ENCODE measurements at regions not wholly inside any gene's neighbourhood (a gene's known extent, or its start where the extent isn't known, plus 50 kb on each side); places are given as distances from the start of the nearest gene placed in this dataset.
"Not testable (repeated sequence)": the region's sequence is repeated elsewhere in the genome, so short reads cannot be mapped to it uniquely, and the experiment has no call there.

GRCh38 chr2:236351966-236352525 lies 87.8 kb upstream of the ASB18 start:
- Mint-ChIP-seq H3K27me3 (no peaks in the 10 kb centered on the region), H3K36me3 (no peaks in the 10 kb centered on the region), H3K9me3 (no peaks in the 10 kb centered on the region), H3K4me1 (ENCODE audit: low read depth) (peaks cover 2% of the 10 kb centered on the region), H3K27ac (no peak overlapping the region), H3K4me3 (no peak overlapping the region)
- intact Hi-C loops (cut with micrococcal nuclease), result loop anchor here (2.0 kb wide), 1 partner anchor 161 kb away; no protein-coding TSS in a partner anchor
- ChIA-PET POLR2A (no interaction called here), CTCF (interaction anchor here (0.9 to 2.2 kb wide), 3 partner anchors 12 to 708 kb away, joined by 3 to 7 read pairs (median 4); partner anchors contain the start of gene ACKR3)
- DNase-seq, result no peak

- Mint-ChIP-seq H3K27ac (no peak overlapping the region), H3K4me1 (ENCODE audit: low read depth) (peaks cover 2% of the 10 kb centered on the region), H3K36me3 (no peaks in the 10 kb centered on the region), H3K27me3 (no peaks in the 10 kb centered on the region), H3K9me3 (no peaks in the 10 kb centered on the region), H3K4me3 (no peak overlapping the region)
- peak; percentile 33 for DNase-seq
- ChIA-PET POLR2A (no interaction called here), CTCF (interaction anchor here (0.6 to 2.4 kb wide), 19 partner anchors 11 to 733 kb away, joined by 3 to 12 read pairs (median 4); partner anchors contain the start of genes ACKR3 and COPS8)
- intact Hi-C loops (cut with micrococcal nuclease), result loop anchor here (1.0 to 2.0 kb wide), 4 partner anchors 160 to 719 kb away; partner anchors contain the start of gene ACKR3
Measured at GRCh38 chr2:236352761-236353593, 88.8 kb upstream of the ASB18 start.

- H3K27ac Mint-ChIP-seq, result no peak overlapping the region
- intact Hi-C loops (cut with micrococcal nuclease), result loop anchor here (1.0 to 2.0 kb wide), 4 partner anchors 159 to 719 kb away; partner anchors contain the start of gene ACKR3
- no peak for DNase-seq
- peaks cover 2% of the 10 kb centered on the region for H3K4me1 Mint-ChIP-seq (ENCODE audit: low read depth)
- H3K36me3 Mint-ChIP-seq, result no peaks in the 10 kb centered on the region
- no peaks in the 10 kb centered on the region for H3K9me3 Mint-ChIP-seq
- H3K4me3 Mint-ChIP-seq, result no peak overlapping the region
- ChIA-PET CTCF (interaction anchor here (0.6 to 2.4 kb wide), 16 partner anchors 11 to 727 kb away, joined by 3 to 12 read pairs (median 4); partner anchors contain the start of gene ACKR3), POLR2A (no interaction called here)
- no peaks in the 10 kb centered on the region for H3K27me3 Mint-ChIP-seq
Measured at GRCh38 chr2:236353594-236353942, 89.4 kb upstream of the ASB18 start.

- Mint-ChIP-seq H3K27me3 (no peaks in the 10 kb centered on the region), H3K4me3 (no peak overlapping the region), H3K4me1 (ENCODE audit: low read depth) (peaks cover 4% of the 10 kb centered on the region), H3K36me3 (no peaks in the 10 kb centered on the region), H3K9me3 (no peaks in the 10 kb centered on the region), H3K27ac (no peak overlapping the region)
- ChIA-PET CTCF (interaction anchor here (0.7 to 2.4 kb wide), 11 partner anchors 158 to 726 kb away, joined by 3 to 12 read pairs (median 4); partner anchors contain the start of gene ACKR3), POLR2A (no interaction called here)
- intact Hi-C loops (cut with micrococcal nuclease), result no loop called here
- no peak for DNase-seq
Measured at GRCh38 chr2:236354056-236354940, 90.1 kb upstream of the ASB18 start.

- Mint-ChIP-seq H3K9me3 (no peaks in the 10 kb centered on the region), H3K4me1 (ENCODE audit: low read depth) (peaks cover 12% of the 10 kb centered on the region), H3K4me3 (no peak overlapping the region), H3K27ac (no peak overlapping the region), H3K27me3 (no peaks in the 10 kb centered on the region), H3K36me3 (no peaks in the 10 kb centered on the region)
- POLR2A ChIA-PET, result no interaction called here
- DNase-seq, result no peak
- CTCF ChIA-PET, result interaction anchor here (1.5 to 2.4 kb wide), 3 partner anchors 158 to 707 kb away, joined by 4 to 12 read pairs (median 6); partner anchors contain the start of gene ACKR3
- intact Hi-C loops (cut with micrococcal nuclease), result no loop called here
Measured at GRCh38 chr2:236354973-236355595, 90.9 kb upstream of the ASB18 start.

- Mint-ChIP-seq H3K4me1 (ENCODE audit: low read depth) (peaks cover 14% of the 10 kb centered on the region), H3K27ac (no peak overlapping the region), H3K36me3 (no peaks in the 10 kb centered on the region), H3K9me3 (no peaks in the 10 kb centered on the region), H3K4me3 (no peak overlapping the region), H3K27me3 (no peaks in the 10 kb centered on the region)
- ChIA-PET CTCF (no interaction called here), POLR2A (interaction anchor here (0.7 kb wide), 1 partner anchor 704 kb away, joined by 3 read pairs; no protein-coding TSS in a partner anchor)
- intact Hi-C loops (cut with micrococcal nuclease), result no loop called here
- DNase-seq, result no peak
Measured at GRCh38 chr2:236355911-236356310, 91.7 kb upstream of the ASB18 start.

GRCh38 chr2:236356321-236356720 lies 92.1 kb upstream of the ASB18 start:
- H3K27ac Mint-ChIP-seq, CTCF ChIA-PET: not testable (repeated sequence)
- POLR2A ChIA-PET, result interaction anchor here (0.7 kb wide), 1 partner anchor 703 kb away, joined by 3 read pairs; no protein-coding TSS in a partner anchor

GRCh38 chr2:236358482-236358881 lies 94.3 kb upstream of the ASB18 start:
- DNase-seq; CTCF ChIA-PET; H3K9me3 Mint-ChIP-seq; H3K27ac Mint-ChIP-seq; intact Hi-C loops (cut with micrococcal nuclease); H3K27me3 Mint-ChIP-seq; POLR2A ChIA-PET; H3K4me3 Mint-ChIP-seq; H3K36me3 Mint-ChIP-seq: not testable (repeated sequence)
- peaks cover 15% of the 10 kb centered on the region for H3K4me1 Mint-ChIP-seq (ENCODE audit: low read depth)

More at GRCh38 chr2:236356321-236356720, 92.1 kb upstream of the ASB18 start:
- H3K4me3 Mint-ChIP-seq; DNase-seq; H3K9me3 Mint-ChIP-seq; H3K36me3 Mint-ChIP-seq; intact Hi-C loops (cut with micrococcal nuclease); H3K27me3 Mint-ChIP-seq: not testable (repeated sequence)
- H3K4me1 Mint-ChIP-seq (ENCODE audit: low read depth), result peaks cover 17% of the 10 kb centered on the region

GRCh38 chr2:236359426-236360045 lies 95.3 kb upstream of the ASB18 start:
- no peak overlapping the region for H3K4me3 Mint-ChIP-seq
- H3K27ac Mint-ChIP-seq, result no peak overlapping the region
- DNase-seq, result no peak
- CTCF ChIA-PET, result no interaction called here
- H3K27me3 Mint-ChIP-seq, result no peaks in the 10 kb centered on the region
- H3K36me3 Mint-ChIP-seq, result no peaks in the 10 kb centered on the region
- POLR2A ChIA-PET, result no interaction called here
- peaks cover 15% of the 10 kb centered on the region for H3K4me1 Mint-ChIP-seq (ENCODE audit: low read depth)
- intact Hi-C loops (cut with micrococcal nuclease), result no loop called here
- no peaks in the 10 kb centered on the region for H3K9me3 Mint-ChIP-seq

GRCh38 chr2:236360496-236360895 lies 96.3 kb upstream of the ASB18 start:
- CTCF ChIA-PET, result no interaction called here
- intact Hi-C loops (cut with micrococcal nuclease), result no loop called here
- no peaks in the 10 kb centered on the region for H3K9me3 Mint-ChIP-seq
- DNase-seq, result no peak
- peaks cover 3% of the 10 kb centered on the region for H3K27me3 Mint-ChIP-seq
- POLR2A ChIA-PET, result no interaction called here
- peaks cover 22% of the 10 kb centered on the region for H3K4me1 Mint-ChIP-seq (ENCODE audit: low read depth)
- no peaks in the 10 kb centered on the region for H3K36me3 Mint-ChIP-seq
- H3K4me3 Mint-ChIP-seq, result no peak overlapping the region
- no peak overlapping the region for H3K27ac Mint-ChIP-seq

GRCh38 chr2:236363711-236364277 lies 99.6 kb upstream of the ASB18 start:
- Mint-ChIP-seq H3K9me3 (no peaks in the 10 kb centered on the region), H3K36me3 (no peaks in the 10 kb centered on the region), H3K27ac (no peak overlapping the region), H3K4me1 (ENCODE audit: low read depth) (peaks cover 50% of the 10 kb centered on the region), H3K4me3 (no peak overlapping the region), H3K27me3 (peaks cover 4% of the 10 kb centered on the region)
- no peak for DNase-seq
- intact Hi-C loops (cut with micrococcal nuclease), result no loop called here
- POLR2A ChIA-PET, result interaction anchor here (0.5 kb wide), 1 partner anchor 1303 kb away, joined by 4 read pairs; no protein-coding TSS in a partner anchor
- CTCF ChIA-PET, result interaction anchor here (1.4 kb wide), 1 partner anchor 11 kb away, joined by 4 read pairs; no protein-coding TSS in a partner anchor
